Stimulated activated naive B cell treated with anti-CD40 and anti-IgM and Interleukin-4, amounts not matched to agents 10 μg/mL and 1 μg/mL and 100 μg/mL, for 72 hours (primary cell): ENCODE measurements at regions not wholly inside any gene's neighbourhood (a gene's known extent, or its start where the extent isn't known, plus 50 kb on each side); places are given as distances from the start of the nearest gene placed in this dataset.
"Not testable (repeated sequence)": the region's sequence is repeated elsewhere in the genome, so short reads cannot be mapped to it uniquely, and the experiment has no call there.

Experiments
- ATAC-seq, 2 donors: fragments of 150-1000 bp; cut with Tn5 transposase; replicated peaks; 2 replicates each; pipeline ENCODE4 v1.10.0; 2021; ENCODE audit warnings: moderate library complexity in 1 of 2
- DNase-seq: peaks from one replicate; pipeline ENCODE4 v3.0.0; 2021
- H3K27ac Mint-ChIP-seq: one replicate; pipeline ENCODE4 v1.8.0; 2022; ENCODE audit warnings: mild to moderate bottlenecking, mixed read lengths
- H3K27me3 Mint-ChIP-seq, 2 donors: one replicate each; pipeline ENCODE4 v1.8.0; 2022; ENCODE audit warnings: mixed read lengths in 2 of 2
- H3K36me3 Mint-ChIP-seq, 2 donors: one replicate each; pipeline ENCODE4 v1.8.0; 2022; ENCODE audit warnings: mixed read lengths in 2 of 2, mild to moderate bottlenecking in 1 of 2
- H3K4me1 Mint-ChIP-seq, 2 donors: one replicate each; pipeline ENCODE4 v1.8.0; 2022; ENCODE audit warnings: mixed read lengths in 2 of 2, mild to moderate bottlenecking in 1 of 2
- H3K4me3 Mint-ChIP-seq, 2 donors: one replicate each; pipeline ENCODE4 v1.8.0; 2022; ENCODE audit warnings: mild to moderate bottlenecking in 2 of 2, mixed read lengths in 2 of 2, moderate library complexity in 1 of 2
- H3K9me3 Mint-ChIP-seq, 2 donors: one replicate each; pipeline ENCODE4 v1.8.0; 2022; ENCODE audit warnings: mixed read lengths in 2 of 2, mild to moderate bottlenecking in 1 of 2

- DNase-seq, H3K27ac Mint-ChIP-seq, ATAC-seq, H3K9me3 Mint-ChIP-seq, H3K27me3 Mint-ChIP-seq, H3K4me3 Mint-ChIP-seq, H3K36me3 Mint-ChIP-seq: not testable (repeated sequence)
- H3K4me1 Mint-ChIP-seq, result peaks cover 6 to 27% of the 10 kb centered on the region in 2 donors
Measured at GRCh38 chr1:120941066-120941465, 51.5 kb downstream of the PPIAL4A start.

DNA sequence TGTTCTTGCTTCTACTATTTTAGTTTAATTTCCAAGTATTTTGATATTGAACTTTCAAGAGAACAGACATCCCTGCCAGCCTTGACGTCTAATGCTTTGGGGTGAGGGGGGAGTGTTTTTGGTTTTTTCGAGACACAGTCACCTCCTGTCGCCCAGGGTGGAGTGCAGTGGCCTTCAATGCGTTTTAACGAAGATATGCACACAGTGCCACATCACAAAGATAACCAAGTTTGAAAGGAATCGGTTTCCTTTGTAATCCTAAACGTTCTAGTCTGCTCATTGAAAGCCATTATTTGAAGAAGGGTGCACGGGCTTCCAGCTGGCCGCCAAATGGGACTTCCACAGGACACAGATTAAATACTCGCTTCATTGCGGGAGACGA lies 52.3 kb downstream of the PPIAL4A start:
- H3K27me3 Mint-ChIP-seq, DNase-seq, ATAC-seq, H3K36me3 Mint-ChIP-seq, H3K9me3 Mint-ChIP-seq: not testable (repeated sequence)
- H3K4me3 Mint-ChIP-seq, result peak overlapping the region; percentile 84 to 94
- H3K27ac Mint-ChIP-seq, result peak overlapping the region; percentile 100
- H3K4me1 Mint-ChIP-seq, result peaks cover 6 to 27% of the 10 kb centered on the region in 2 donors

- Mint-ChIP-seq H3K4me3 (peak overlapping the region; percentile 84 to 94), H3K4me1 (peaks cover 6 to 27% of the 10 kb centered on the region in 2 donors), H3K27ac (peak overlapping the region; percentile 100)
- H3K27me3 Mint-ChIP-seq, H3K9me3 Mint-ChIP-seq, H3K36me3 Mint-ChIP-seq: not testable (repeated sequence)
- ATAC-seq (peak; percentile 87), DNase-seq (peak; percentile 82)
Measured at GRCh38 chr1:120942218-120942944, 52.8 kb downstream of the PPIAL4A start.

DNA sequence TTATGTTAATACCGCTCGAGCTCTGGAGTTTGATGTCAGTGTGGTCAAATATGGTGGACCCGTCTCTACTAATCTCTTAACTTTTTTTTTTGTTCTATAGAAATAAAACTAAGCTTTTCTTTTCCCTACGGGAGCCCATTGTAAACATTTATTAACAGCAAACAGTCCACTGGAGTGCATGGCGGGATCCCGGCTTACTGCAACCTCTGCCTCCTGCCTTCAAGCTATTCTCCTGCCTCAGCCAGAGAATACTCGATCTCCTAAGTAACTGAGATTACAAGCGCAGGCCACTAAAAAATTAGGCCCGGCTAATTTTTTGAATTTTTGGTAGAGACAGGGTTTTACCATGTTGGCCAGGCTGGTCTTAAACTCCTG lies 53.4 kb downstream of the PPIAL4A start:
- not testable (repeated sequence) for ATAC-seq, DNase-seq, H3K36me3 Mint-ChIP-seq, H3K9me3 Mint-ChIP-seq, H3K27ac Mint-ChIP-seq, H3K4me3 Mint-ChIP-seq, H3K27me3 Mint-ChIP-seq
- peaks cover 6 to 27% of the 10 kb centered on the region in 2 donors for H3K4me1 Mint-ChIP-seq

DNA sequence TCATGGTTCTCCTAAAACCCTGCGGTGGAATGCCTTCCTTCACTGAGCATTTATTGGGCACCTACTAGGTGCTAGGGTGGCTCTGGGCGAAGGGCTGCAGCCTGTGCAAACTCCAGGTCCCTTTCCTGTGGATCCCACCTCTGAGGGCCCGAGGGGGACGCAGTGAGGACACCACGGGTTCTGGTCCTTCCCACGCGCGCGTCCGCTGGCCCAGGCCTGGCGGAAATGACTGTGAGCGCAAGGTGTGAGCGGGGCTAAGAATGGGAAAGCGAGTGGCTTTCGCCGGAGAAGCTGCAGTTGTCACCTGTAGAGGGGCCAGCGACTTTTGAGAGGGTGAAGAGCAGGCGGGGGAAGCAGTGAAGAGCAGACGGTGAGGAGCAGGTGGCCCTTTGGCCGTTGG lies 55.1 kb downstream of the PPIAL4A start:
- H3K27me3 Mint-ChIP-seq, H3K27ac Mint-ChIP-seq, H3K4me3 Mint-ChIP-seq, ATAC-seq, DNase-seq, H3K9me3 Mint-ChIP-seq, H3K36me3 Mint-ChIP-seq: not testable (repeated sequence)
- peaks cover 6 to 27% of the 10 kb centered on the region in 2 donors for H3K4me1 Mint-ChIP-seq

DNA sequence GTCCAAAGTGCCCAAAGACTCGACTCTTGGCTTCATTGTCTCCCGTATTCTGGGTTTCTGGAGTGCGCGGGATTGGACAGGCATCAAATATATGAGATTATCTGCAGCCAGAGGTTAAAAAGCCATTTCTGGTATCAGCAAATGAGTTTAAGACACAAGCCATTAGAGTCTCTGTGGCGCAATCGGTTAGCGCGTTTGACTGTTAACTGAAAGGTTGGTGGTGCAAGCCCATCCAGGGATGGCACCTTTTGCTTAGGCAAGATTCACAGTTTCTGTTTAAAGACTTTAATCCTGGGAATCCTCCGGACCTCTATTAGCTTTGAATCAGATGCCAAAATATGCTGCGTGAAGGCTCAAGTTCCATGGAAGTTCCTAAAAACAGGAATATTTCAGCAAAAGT lies 55.6 kb downstream of the PPIAL4A start:
- peaks cover 6 to 27% of the 10 kb centered on the region in 2 donors for H3K4me1 Mint-ChIP-seq
- H3K36me3 Mint-ChIP-seq, ATAC-seq, DNase-seq, H3K4me3 Mint-ChIP-seq, H3K27me3 Mint-ChIP-seq, H3K9me3 Mint-ChIP-seq, H3K27ac Mint-ChIP-seq: not testable (repeated sequence)

- not testable (repeated sequence) for H3K27me3 Mint-ChIP-seq, ATAC-seq, H3K27ac Mint-ChIP-seq
Measured at GRCh38 chr1:120947114-120947513, 57.5 kb downstream of the PPIAL4A start.

GRCh38 chr1:120949724-120950123 lies 60.2 kb downstream of the PPIAL4A start:
- H3K27ac Mint-ChIP-seq, result not testable (repeated sequence)

More at GRCh38 chr1:120947114-120947513, 57.5 kb downstream of the PPIAL4A start:
- DNase-seq, H3K36me3 Mint-ChIP-seq, H3K9me3 Mint-ChIP-seq, H3K4me3 Mint-ChIP-seq: not testable (repeated sequence)
- H3K4me1 Mint-ChIP-seq, result peaks cover 5 to 16% of the 10 kb centered on the region in 2 donors

GRCh38 chr1:120950633-120951032 lies 61.1 kb downstream of the PPIAL4A start:
- not testable (repeated sequence) for ATAC-seq, H3K4me1 Mint-ChIP-seq, H3K4me3 Mint-ChIP-seq, H3K36me3 Mint-ChIP-seq, H3K9me3 Mint-ChIP-seq, H3K27me3 Mint-ChIP-seq, DNase-seq
- peak overlapping the region; percentile 65 for H3K27ac Mint-ChIP-seq

More at GRCh38 chr1:120949724-120950123, 60.2 kb downstream of the PPIAL4A start:
- not testable (repeated sequence) for H3K36me3 Mint-ChIP-seq, DNase-seq, ATAC-seq, H3K9me3 Mint-ChIP-seq, H3K4me3 Mint-ChIP-seq, H3K27me3 Mint-ChIP-seq, H3K4me1 Mint-ChIP-seq

DNA sequence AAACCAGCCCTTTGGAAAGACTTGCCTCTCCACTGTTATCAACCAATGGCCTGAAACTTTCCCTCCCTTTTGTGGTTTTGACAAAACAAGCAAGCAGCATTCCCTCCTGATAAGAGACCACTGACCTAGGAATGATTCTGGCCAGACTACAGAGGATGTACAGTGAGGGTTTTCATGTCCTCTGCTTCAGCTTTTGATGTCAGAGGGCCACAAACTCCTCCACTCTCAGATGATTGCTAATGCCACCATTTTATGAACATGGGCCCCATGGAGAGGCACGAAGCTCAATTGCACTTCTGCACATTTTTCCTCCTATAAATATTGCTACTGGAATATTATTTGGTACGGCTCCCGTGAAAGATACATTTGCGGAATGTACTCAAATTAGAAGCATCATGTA lies 61.5 kb downstream of the PPIAL4A start:
- ATAC-seq, H3K4me1 Mint-ChIP-seq, H3K9me3 Mint-ChIP-seq, H3K27me3 Mint-ChIP-seq, DNase-seq, H3K36me3 Mint-ChIP-seq, H3K4me3 Mint-ChIP-seq, H3K27ac Mint-ChIP-seq: not testable (repeated sequence)

DNA sequence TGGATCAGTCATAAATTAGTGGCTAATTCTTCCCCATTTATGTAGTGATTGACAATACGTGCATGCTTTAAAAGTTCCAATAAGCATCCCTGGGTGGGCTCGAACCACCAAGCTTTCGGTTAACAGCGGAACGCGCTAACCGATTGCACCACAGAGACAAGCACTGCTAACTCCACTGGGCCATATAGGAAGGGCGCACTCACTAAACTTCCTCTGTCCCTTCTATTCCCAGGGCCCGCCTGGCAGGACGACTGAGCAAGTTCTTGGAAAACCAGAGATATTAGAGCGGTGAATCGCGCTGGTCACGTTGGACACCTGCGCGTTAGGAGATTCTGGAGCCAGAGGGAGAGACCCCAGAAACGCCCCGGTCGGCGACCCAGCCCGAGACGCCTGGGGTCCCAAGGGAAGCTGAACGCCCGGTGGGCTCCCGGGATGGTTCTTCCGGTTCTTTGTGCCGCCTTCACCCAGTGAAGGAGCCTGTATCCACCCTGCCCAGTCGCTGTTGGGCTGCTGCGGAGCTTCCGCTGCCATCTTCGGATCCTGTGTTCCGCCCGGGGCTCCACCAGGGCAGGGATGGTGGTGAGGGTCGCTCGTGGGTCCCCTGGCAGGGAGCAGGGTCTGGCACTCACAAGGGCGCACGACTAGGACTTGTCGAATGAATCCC lies 62.8 kb downstream of the PPIAL4A start:
- H3K4me3 Mint-ChIP-seq, H3K36me3 Mint-ChIP-seq, H3K27ac Mint-ChIP-seq, DNase-seq, H3K9me3 Mint-ChIP-seq, ATAC-seq, H3K4me1 Mint-ChIP-seq, H3K27me3 Mint-ChIP-seq: not testable (repeated sequence)

GRCh38 chr1:120952871-120953265 lies 63.3 kb downstream of the PPIAL4A start:
- not testable (repeated sequence) for H3K27me3 Mint-ChIP-seq, H3K4me1 Mint-ChIP-seq

DNA sequence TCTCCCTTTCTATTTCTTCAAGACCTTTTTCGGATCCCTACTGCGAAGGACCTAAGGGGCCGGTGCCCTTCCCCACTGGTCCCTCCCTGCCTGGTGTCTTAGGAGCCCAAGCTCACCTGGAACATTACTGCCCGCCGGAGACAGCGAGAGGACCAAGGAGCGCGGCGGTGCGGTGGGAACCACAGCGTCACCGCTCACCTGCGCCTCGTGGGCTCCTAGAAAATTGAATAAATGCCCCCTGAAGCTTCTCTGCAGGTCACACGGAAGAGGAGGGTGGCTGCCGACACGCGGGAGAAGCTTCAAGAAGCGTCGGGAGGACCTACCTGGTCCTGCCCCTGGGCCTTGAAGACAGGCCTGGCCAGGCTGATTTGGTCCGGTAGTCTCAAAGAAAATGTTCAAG lies 65.2 kb downstream of the PPIAL4A start:
- Mint-ChIP-seq H3K4me1 (no peaks in the 10 kb centered on the region), H3K36me3 (peaks cover 8 to 12% of the 10 kb centered on the region in 2 donors), H3K4me3 (no peak overlapping the region), H3K27me3 (no peaks in the 10 kb centered on the region), H3K9me3 (no peaks in the 10 kb centered on the region), H3K27ac (peak overlapping the region; percentile 57)
- ATAC-seq (no peak), DNase-seq (no peak)

More at GRCh38 chr1:120952871-120953265, 63.3 kb downstream of the PPIAL4A start:
- not testable (repeated sequence) for H3K4me3 Mint-ChIP-seq, ATAC-seq, H3K9me3 Mint-ChIP-seq, H3K27ac Mint-ChIP-seq, DNase-seq, H3K36me3 Mint-ChIP-seq

- H3K4me3 Mint-ChIP-seq, H3K27me3 Mint-ChIP-seq, ATAC-seq, H3K9me3 Mint-ChIP-seq, H3K27ac Mint-ChIP-seq, DNase-seq, H3K4me1 Mint-ChIP-seq: not testable (repeated sequence)
- H3K36me3 Mint-ChIP-seq, result peaks cover 6 to 13% of the 10 kb centered on the region in 2 donors
Measured at GRCh38 chr1:120955961-120956360, 66.4 kb downstream of the PPIAL4A start.

GRCh38 chr1:120966018-120966417 lies 76.4 kb downstream of the PPIAL4A start:
- H3K36me3 Mint-ChIP-seq, H3K27ac Mint-ChIP-seq, H3K27me3 Mint-ChIP-seq, H3K4me3 Mint-ChIP-seq, DNase-seq, ATAC-seq, H3K4me1 Mint-ChIP-seq, H3K9me3 Mint-ChIP-seq: not testable (repeated sequence)
